ENCODE measurements at regions not wholly inside any gene's neighbourhood (a gene's known extent, or its start where the extent isn't known, plus 50 kb on each side); places are given as distances from the start of the nearest gene placed in this dataset.

GRCh38 chr16:5349101-5349500, 251.5 kb upstream of the EEF2KMT start:
- intact Hi-C loops (cut with DNase I): no loop called here
- peaks cover 0 to 3% (median 0%) of the 10 kb centered on the region in 3 donors for H3K9me3 ChIP-seq (ENCODE audit: control insufficient read depth in 2 of 3, insufficient read depth in 1 of 3, low read length in 3 of 3)
- H3K36me3 ChIP-seq (ENCODE audit: control insufficient read depth in 2 of 3, insufficient read depth in 3 of 3, low read length in 3 of 3): no peaks in the 10 kb centered on the region
- H3K4me1 ChIP-seq (ENCODE audit: control insufficient read depth in 2 of 3, insufficient read depth in 2 of 3, low read depth in 1 of 3, low read length in 3 of 3): no peaks in the 10 kb centered on the region
- TF ChIP-seq CTCF (IDR thresholded peaks at IDR 0.05; ENCODE audit: borderline replicate concordance, extremely low read depth, insufficient read depth): no peak
- no peak overlapping the region for H3K4me3 ChIP-seq (ENCODE audit: low read length in 3 of 3)
- H3K27me3 ChIP-seq (ENCODE audit: control insufficient read depth, insufficient read depth, low read length): no peaks in the 10 kb centered on the region
- FAIRE-seq (no peak), DNase-seq (no peak)
- H3K9ac ChIP-seq (ENCODE audit: low read length in 3 of 3): no peak overlapping the region
- H3K27ac ChIP-seq (ENCODE audit: low read depth in 2 of 2, low read length in 2 of 2): no peak overlapping the region

GRCh38 chr16:5347561-5347960, 250.0 kb upstream of the EEF2KMT start:
- intact Hi-C loops (cut with DNase I): no loop called here
- TF ChIP-seq CTCF (IDR thresholded peaks at IDR 0.05; ENCODE audit: borderline replicate concordance, extremely low read depth, insufficient read depth): no peak
- no peak overlapping the region for H3K9ac ChIP-seq (ENCODE audit: low read length in 3 of 3)
- H3K9me3 ChIP-seq (ENCODE audit: control insufficient read depth in 2 of 3, insufficient read depth in 1 of 3, low read length in 3 of 3): peaks cover 0 to 3% (median 0%) of the 10 kb centered on the region in 3 donors
- H3K4me1 ChIP-seq (ENCODE audit: control insufficient read depth in 2 of 3, insufficient read depth in 2 of 3, low read depth in 1 of 3, low read length in 3 of 3): no peaks in the 10 kb centered on the region
- H3K27me3 ChIP-seq (ENCODE audit: control insufficient read depth, insufficient read depth, low read length): no peaks in the 10 kb centered on the region
- H3K36me3 ChIP-seq (ENCODE audit: control insufficient read depth in 2 of 3, insufficient read depth in 3 of 3, low read length in 3 of 3): no peaks in the 10 kb centered on the region
- H3K4me3 ChIP-seq (ENCODE audit: low read length in 3 of 3): no peak overlapping the region
- FAIRE-seq (no peak), DNase-seq (no peak)
- H3K27ac ChIP-seq (ENCODE audit: low read depth in 2 of 2, low read length in 2 of 2): no peak overlapping the region

- Histone ChIP-seq H3K9ac (ENCODE audit: low read length in 3 of 3) (no peak overlapping the region), H3K9me3 (ENCODE audit: control insufficient read depth in 2 of 3, insufficient read depth in 1 of 3, low read length in 3 of 3) (no peaks in the 10 kb centered on the region), H3K36me3 (ENCODE audit: control insufficient read depth in 2 of 3, insufficient read depth in 3 of 3, low read length in 3 of 3) (no peaks in the 10 kb centered on the region), H3K27ac (ENCODE audit: low read depth in 2 of 2, low read length in 2 of 2) (no peak overlapping the region), H3K4me3 (ENCODE audit: low read length in 3 of 3) (no peak overlapping the region), H3K27me3 (ENCODE audit: control insufficient read depth, insufficient read depth, low read length) (no peaks in the 10 kb centered on the region), H3K4me1 (ENCODE audit: control insufficient read depth in 2 of 3, insufficient read depth in 2 of 3, low read depth in 1 of 3, low read length in 3 of 3) (no peaks in the 10 kb centered on the region)
- no peak for TF ChIP-seq CTCF (IDR thresholded peaks at IDR 0.05; ENCODE audit: borderline replicate concordance, extremely low read depth, insufficient read depth)
- DNase-seq: peak in 3 of 5 donors; percentile 3 to 12 (median 4)
- FAIRE-seq: no peak
- intact Hi-C loops (cut with DNase I): no loop called here
Measured at GRCh38 chr16:5336941-5337340, 239.3 kb upstream of the EEF2KMT start.

GRCh38 chr16:5333991-5334390, 236.4 kb upstream of the EEF2KMT start:
- H3K36me3 ChIP-seq (ENCODE audit: control insufficient read depth in 2 of 3, insufficient read depth in 3 of 3, low read length in 3 of 3): no peaks in the 10 kb centered on the region
- intact Hi-C loops (cut with DNase I): no loop called here

More at GRCh38 chr16:5333991-5334390, 236.4 kb upstream of the EEF2KMT start:
- no peak overlapping the region for H3K27ac ChIP-seq (ENCODE audit: low read depth in 2 of 2, low read length in 2 of 2)
- no peak for FAIRE-seq
- no peaks in the 10 kb centered on the region for H3K4me1 ChIP-seq (ENCODE audit: control insufficient read depth in 2 of 3, insufficient read depth in 2 of 3, low read depth in 1 of 3, low read length in 3 of 3)
- H3K27me3 ChIP-seq (ENCODE audit: control insufficient read depth, insufficient read depth, low read length): no peaks in the 10 kb centered on the region
- TF ChIP-seq CTCF (IDR thresholded peaks at IDR 0.05; ENCODE audit: borderline replicate concordance, extremely low read depth, insufficient read depth): no peak
- no peak for DNase-seq
- H3K9ac ChIP-seq (ENCODE audit: low read length in 3 of 3): no peak overlapping the region
- H3K9me3 ChIP-seq (ENCODE audit: control insufficient read depth in 2 of 3, insufficient read depth in 1 of 3, low read length in 3 of 3): no peaks in the 10 kb centered on the region
- H3K4me3 ChIP-seq (ENCODE audit: low read length in 3 of 3): no peak overlapping the region
